ENCODE measurements at regions not wholly inside any gene's neighbourhood (a gene's known extent, or its start where the extent isn't known, plus 50 kb on each side); places are given as distances from the start of the nearest gene placed in this dataset.
"Not testable (repeated sequence)": the region's sequence is repeated elsewhere in the genome, so short reads cannot be mapped to it uniquely, and the experiment has no call there.

GRCh38 chr4:160026721-160027120, 923.8 kb downstream of the RAPGEF2 start:
- Histone ChIP-seq H3K9me3 (no peaks in the 10 kb centered on the region), H3K27me3 (no peaks in the 10 kb centered on the region), H4K20me1 (no peaks in the 10 kb centered on the region), H3K4me3 (no peak overlapping the region), H3K27ac (no peak overlapping the region), H3K4me2 (no peak overlapping the region), H3K9ac (no peak overlapping the region), H3K36me3 (no peaks in the 10 kb centered on the region), H3K4me1 (no peaks in the 10 kb centered on the region)
- TF ChIP-seq Cebpa-rat (IDR thresholded peaks at IDR 0.05): no peak

GRCh38 chr4:160034501-160034900, 931.6 kb downstream of the RAPGEF2 start:
- H3K4me1 ChIP-seq: no peaks in the 10 kb centered on the region
- no peaks in the 10 kb centered on the region for H3K9me3 ChIP-seq
- H3K27me3 ChIP-seq: no peaks in the 10 kb centered on the region
- no peaks in the 10 kb centered on the region for H3K36me3 ChIP-seq
- H4K20me1 ChIP-seq: no peaks in the 10 kb centered on the region
- no peak overlapping the region for H3K27ac ChIP-seq
- TF ChIP-seq Cebpa-rat (IDR thresholded peaks at IDR 0.05): no peak
- H3K4me2 ChIP-seq: no peak overlapping the region
- no peak overlapping the region for H3K4me3 ChIP-seq
- no peak overlapping the region for H3K9ac ChIP-seq

GRCh38 chr4:160038615-160039014, 935.7 kb downstream of the RAPGEF2 start:
- Histone ChIP-seq H3K4me3 (no peak overlapping the region), H3K27me3 (no peaks in the 10 kb centered on the region), H3K9ac (no peak overlapping the region), H3K9me3 (no peaks in the 10 kb centered on the region), H3K4me2 (no peak overlapping the region), H4K20me1 (no peaks in the 10 kb centered on the region), H3K27ac (no peak overlapping the region), H3K4me1 (no peaks in the 10 kb centered on the region), H3K36me3 (no peaks in the 10 kb centered on the region)
- no peak for TF ChIP-seq Cebpa-rat (IDR thresholded peaks at IDR 0.05)

GRCh38 chr4:160044693-160045092, 941.8 kb downstream of the RAPGEF2 start:
- no peak overlapping the region for H3K27ac ChIP-seq
- no peak overlapping the region for H3K9ac ChIP-seq
- no peak for TF ChIP-seq Cebpa-rat (IDR thresholded peaks at IDR 0.05)
- no peak overlapping the region for H3K4me3 ChIP-seq
- H3K36me3 ChIP-seq: no peaks in the 10 kb centered on the region
- no peaks in the 10 kb centered on the region for H3K9me3 ChIP-seq
- H4K20me1 ChIP-seq: no peaks in the 10 kb centered on the region
- H3K27me3 ChIP-seq: no peaks in the 10 kb centered on the region
- H3K4me1 ChIP-seq: no peaks in the 10 kb centered on the region
- no peak overlapping the region for H3K4me2 ChIP-seq

GRCh38 chr4:160082432-160083207, 979.7 kb downstream of the RAPGEF2 start:
- Histone ChIP-seq H3K36me3 (no peaks in the 10 kb centered on the region), H3K9ac (no peak overlapping the region), H3K27ac (no peak overlapping the region), H3K9me3 (no peaks in the 10 kb centered on the region), H3K4me1 (no peaks in the 10 kb centered on the region), H3K4me2 (no peak overlapping the region), H3K4me3 (no peak overlapping the region), H3K27me3 (no peaks in the 10 kb centered on the region), H4K20me1 (no peaks in the 10 kb centered on the region)
- no peak for TF ChIP-seq Cebpa-rat (IDR thresholded peaks at IDR 0.05)

GRCh38 chr4:160091631-160092030, 988.8 kb downstream of the RAPGEF2 start:
- H3K27me3 ChIP-seq: no peaks in the 10 kb centered on the region
- TF ChIP-seq Cebpa-rat (IDR thresholded peaks at IDR 0.05): no peak
- no peaks in the 10 kb centered on the region for H3K9me3 ChIP-seq
- H3K4me2 ChIP-seq: no peak overlapping the region
- H4K20me1 ChIP-seq: no peaks in the 10 kb centered on the region
- no peak overlapping the region for H3K9ac ChIP-seq
- H3K36me3 ChIP-seq: no peaks in the 10 kb centered on the region
- no peak overlapping the region for H3K4me3 ChIP-seq
- H3K27ac ChIP-seq: no peak overlapping the region
- H3K4me1 ChIP-seq: no peaks in the 10 kb centered on the region

- Histone ChIP-seq H3K4me3 (no peak overlapping the region), H3K9ac (no peak overlapping the region), H3K4me1 (no peaks in the 10 kb centered on the region), H3K4me2 (no peak overlapping the region), H3K27ac (no peak overlapping the region), H3K36me3 (no peaks in the 10 kb centered on the region), H4K20me1 (no peaks in the 10 kb centered on the region), H3K9me3 (no peaks in the 10 kb centered on the region), H3K27me3 (no peaks in the 10 kb centered on the region)
- no peak for TF ChIP-seq Cebpa-rat (IDR thresholded peaks at IDR 0.05)
These were observed 997.4 kb downstream of the RAPGEF2 start for GRCh38 chr4:160100316-160100715.

- no peaks in the 10 kb centered on the region for H4K20me1 ChIP-seq
- H3K4me3 ChIP-seq: no peak overlapping the region
- H3K4me1 ChIP-seq: no peaks in the 10 kb centered on the region
- H3K9me3 ChIP-seq: peaks cover 25% of the 10 kb centered on the region
- H3K9ac ChIP-seq: no peak overlapping the region
- TF ChIP-seq Cebpa-rat (IDR thresholded peaks at IDR 0.05): no peak
- no peak overlapping the region for H3K27ac ChIP-seq
- no peaks in the 10 kb centered on the region for H3K27me3 ChIP-seq
- no peak overlapping the region for H3K4me2 ChIP-seq
- no peaks in the 10 kb centered on the region for H3K36me3 ChIP-seq
These were observed 1008.0 kb downstream of the RAPGEF2 start for GRCh38 chr4:160110891-160111290.

GRCh38 chr4:160117686-160118085, 1014.8 kb downstream of the RAPGEF2 start:
- H3K9ac ChIP-seq: no peak overlapping the region
- no peak overlapping the region for H3K4me2 ChIP-seq
- no peaks in the 10 kb centered on the region for H3K27me3 ChIP-seq
- H3K4me3 ChIP-seq: no peak overlapping the region
- H3K9me3 ChIP-seq: peaks cover 17% of the 10 kb centered on the region; the same call in 1 of the 2 replicates
- no peak for TF ChIP-seq Cebpa-rat (IDR thresholded peaks at IDR 0.05)
- no peak overlapping the region for H3K27ac ChIP-seq
- H3K4me1 ChIP-seq: no peaks in the 10 kb centered on the region
- H4K20me1 ChIP-seq: no peaks in the 10 kb centered on the region
- H3K36me3 ChIP-seq: no peaks in the 10 kb centered on the region

GRCh38 chr4:160125576-160126287, 1022.9 kb downstream of the RAPGEF2 start:
- not testable (repeated sequence) for H3K36me3 ChIP-seq, H3K4me2 ChIP-seq, H3K27ac ChIP-seq, H3K27me3 ChIP-seq, H3K9ac ChIP-seq, H3K9me3 ChIP-seq, H3K4me3 ChIP-seq, H4K20me1 ChIP-seq, H3K4me1 ChIP-seq

All from BLaER1 (cell line).